ENCODE measurements at regions not wholly inside any gene's neighbourhood (a gene's known extent, or its start where the extent isn't known, plus 50 kb on each side); places are given as distances from the start of the nearest gene placed in this dataset.

DNA sequence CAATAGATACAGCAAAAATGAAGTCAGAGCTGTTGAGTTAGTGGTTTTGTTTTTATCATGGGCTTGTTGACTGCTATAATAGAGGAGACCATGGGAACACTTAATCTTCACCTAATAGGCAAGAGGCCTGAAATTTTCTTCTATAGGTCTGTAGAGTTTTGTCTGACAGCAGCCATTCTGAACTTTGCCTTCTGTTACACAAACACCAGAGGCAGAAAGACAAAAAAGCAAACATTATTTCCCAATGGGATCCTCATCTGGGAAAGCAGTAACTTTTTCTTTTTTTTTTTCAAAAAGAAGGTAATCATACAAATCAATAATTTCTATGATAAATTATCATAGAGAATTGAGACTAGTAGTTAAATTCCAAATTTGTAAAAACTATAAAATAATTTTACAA lies 494.1 kb downstream of the TOX3 start:
- DNase-seq (ENCODE audit: low read depth in 2 of 2): no peak

DNA sequence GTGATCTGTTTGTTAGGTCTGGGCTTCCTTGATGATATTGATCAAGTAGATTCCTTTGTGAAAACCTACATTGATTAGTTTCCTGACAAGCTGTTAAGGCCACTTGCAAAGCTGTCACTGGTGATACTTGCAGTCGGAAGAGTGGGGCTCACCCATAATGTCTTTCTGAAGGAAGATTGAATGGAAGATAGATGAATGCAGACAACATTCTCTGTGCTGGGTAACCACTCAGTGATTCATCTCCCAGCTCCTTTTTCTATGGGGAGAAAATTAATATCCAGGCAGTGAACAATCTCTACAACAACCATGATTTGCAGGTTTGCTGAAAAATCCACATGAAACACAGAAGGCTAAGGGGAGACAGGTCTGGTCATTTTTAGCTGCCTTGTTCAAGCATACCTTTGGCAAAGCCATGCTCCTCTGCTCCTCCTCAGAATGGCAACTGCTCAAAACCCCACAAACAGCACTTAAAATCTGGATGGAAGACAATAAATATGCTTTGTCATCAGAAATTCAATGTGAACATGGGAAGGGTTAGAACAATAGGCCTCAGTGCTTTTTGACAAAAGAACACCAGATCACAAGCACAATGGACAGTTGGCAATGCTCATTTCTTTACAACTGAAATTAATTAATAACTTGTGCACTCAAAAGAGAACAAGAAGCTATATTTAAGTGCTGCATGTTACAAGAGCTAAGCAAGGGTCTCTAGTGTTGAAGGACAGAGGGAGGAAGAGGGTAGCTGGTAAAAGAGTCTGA lies 495.4 kb downstream of the TOX3 start:
- DNase-seq (ENCODE audit: low read depth in 2 of 2): no peak

DNA sequence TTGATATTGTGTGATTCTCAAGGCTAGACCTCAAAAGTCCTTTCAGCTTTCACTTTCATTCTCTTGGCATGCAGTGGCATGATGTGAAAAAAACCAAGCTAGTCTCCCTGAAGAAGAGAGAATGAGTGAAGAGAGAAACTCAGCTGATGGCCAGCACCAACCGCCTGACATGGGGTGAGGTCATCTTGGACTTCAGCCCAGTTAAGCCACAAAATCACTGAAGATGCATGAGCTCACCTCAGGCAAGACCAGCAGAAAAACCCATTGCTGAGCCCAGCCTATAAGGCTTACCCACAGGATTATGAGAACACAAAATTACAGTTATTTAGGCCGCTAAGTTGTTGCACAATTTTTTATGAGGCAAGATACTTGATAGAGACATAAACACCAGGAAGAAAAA lies 496.5 kb downstream of the TOX3 start:
- no peak for DNase-seq (ENCODE audit: low read depth in 2 of 2)

DNA sequence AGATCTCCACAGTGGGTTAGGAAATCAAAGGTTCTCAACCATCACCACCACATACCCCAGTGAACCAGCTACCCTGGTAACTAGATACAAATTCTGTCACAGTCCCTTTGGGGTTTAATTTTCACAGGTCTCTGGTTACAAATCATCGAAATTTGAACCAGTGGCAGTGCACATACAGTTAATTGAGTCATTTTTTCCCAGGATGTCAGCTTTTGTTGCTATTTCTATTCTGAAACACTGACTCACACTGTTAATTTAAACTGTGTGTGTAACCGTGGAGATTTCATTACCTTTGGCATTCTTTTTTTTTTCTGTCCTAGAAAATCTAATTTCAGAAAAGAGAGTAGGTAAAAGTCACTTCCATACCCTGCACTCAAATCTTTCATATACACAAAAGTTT lies 511.5 kb downstream of the TOX3 start:
- DNase-seq (ENCODE audit: low read depth in 2 of 2): no peak

DNA sequence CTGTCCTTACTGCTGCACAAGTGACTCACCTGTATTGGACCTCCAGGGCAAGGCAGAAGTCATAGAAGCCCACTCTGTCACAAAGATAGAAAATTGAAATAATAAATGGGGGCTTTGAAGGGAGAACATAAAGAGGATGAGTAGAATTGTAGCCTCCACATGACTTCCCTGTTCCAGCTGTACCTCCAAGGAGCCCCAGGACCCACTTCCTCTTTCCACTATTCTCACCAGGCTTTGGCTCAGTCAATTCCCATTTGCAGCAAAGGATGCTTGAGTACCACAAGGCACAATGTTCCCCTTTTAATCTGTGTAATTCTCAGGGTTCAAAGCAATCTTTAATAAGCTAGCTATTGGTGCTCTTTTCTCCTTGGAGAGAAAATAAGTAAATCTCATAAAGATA lies 512.1 kb downstream of the TOX3 start:
- no peak for DNase-seq (ENCODE audit: low read depth in 2 of 2)

DNA sequence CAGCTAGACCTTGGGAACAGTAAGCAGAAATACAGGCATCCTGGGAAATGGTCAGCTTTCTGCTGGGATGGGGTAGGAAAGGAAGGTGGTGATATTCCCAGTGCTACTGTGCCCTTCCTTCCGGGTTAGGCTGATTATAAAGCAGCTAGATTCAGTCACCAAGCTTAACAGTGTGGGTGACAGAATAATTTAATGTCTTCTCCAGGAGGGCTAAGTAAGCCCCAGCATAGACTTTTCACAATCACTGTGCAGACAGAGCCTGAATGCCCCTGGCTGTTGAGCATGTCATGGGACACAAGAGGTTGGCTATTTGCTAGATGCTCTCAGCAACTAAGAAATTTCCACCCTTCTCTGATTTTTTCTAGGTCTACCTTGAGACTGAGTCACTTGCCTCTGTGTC lies 513.0 kb downstream of the TOX3 start:
- no peak for DNase-seq (ENCODE audit: low read depth in 2 of 2)

DNA sequence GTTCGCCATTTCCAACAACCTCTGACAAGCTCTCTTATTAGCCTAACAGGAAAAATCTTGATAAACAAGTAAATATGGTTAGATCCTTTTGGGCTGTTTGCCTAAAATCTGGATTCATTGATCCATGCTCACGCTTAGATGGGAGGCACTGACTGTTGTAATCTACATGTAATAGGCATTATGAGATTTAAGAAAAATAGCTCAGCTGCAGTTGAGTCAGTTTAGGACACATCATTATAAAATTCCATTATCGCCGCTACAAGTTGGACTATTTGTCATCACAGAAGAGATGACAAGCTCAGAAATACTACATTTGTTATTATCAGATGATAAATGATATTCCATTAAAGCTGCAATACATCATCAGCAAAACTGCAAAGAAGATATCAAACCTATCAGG lies 524.0 kb downstream of the TOX3 start:
- DNase-seq (ENCODE audit: low read depth in 2 of 2): no peak

DNA sequence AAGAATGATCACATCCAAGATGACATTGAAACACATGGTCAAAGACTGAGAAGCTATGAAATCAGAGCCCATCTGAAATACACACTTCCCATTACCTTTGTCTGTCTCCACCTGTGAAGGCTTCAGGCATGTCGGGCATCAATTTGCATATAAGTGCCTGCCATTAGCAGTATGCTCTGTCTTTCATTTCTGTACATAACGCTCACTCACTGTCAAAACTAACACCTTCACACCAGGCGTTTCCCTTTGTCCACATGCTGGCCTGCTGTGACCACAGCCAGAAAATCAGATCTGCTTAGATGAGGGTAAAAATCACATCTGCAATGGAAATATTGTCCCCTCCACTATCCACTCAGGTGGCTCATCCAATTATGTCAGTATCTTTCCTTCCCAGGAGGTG lies 524.8 kb downstream of the TOX3 start:
- no peak for DNase-seq (ENCODE audit: low read depth in 2 of 2)

DNA sequence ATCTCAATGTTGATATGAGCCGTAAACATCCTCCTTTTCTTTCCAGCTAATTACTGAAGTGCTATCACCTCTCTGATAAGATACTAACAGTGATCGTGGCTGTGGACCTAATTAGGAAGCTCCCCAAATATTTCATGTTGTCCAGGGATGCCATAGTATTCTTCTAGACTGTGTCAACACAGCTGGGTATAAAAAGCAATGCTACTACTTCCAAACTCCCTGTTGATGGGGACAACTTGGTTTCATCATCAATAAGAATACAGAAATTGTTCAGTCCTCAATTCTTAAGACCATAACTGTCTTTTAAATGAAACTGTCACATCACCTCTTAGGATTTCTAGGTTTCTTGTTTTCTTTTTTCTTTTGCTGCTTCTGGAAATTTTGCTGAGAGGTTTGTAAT lies 530.6 kb downstream of the TOX3 start:
- DNase-seq (ENCODE audit: low read depth in 2 of 2): no peak

DNA sequence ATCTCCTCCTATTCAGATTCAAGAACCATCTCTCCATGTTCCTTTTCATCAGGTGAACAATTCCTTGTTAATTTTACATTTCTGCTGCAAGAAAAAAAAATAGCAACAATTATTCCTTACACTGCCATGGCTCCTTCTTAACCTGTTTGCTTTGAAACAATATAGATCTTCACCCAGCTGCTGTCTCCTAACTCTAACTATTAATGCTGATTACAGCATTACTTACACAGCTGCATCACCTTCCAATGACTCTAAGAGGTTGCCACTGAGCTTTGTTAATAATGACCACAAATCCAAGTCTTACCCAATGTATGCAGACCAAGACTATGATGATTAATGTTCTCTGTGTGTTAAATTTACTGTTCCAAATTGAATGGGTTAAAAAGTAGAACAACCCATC lies 541.4 kb downstream of the TOX3 start:
- no peak for DNase-seq (ENCODE audit: low read depth in 2 of 2)

DNA sequence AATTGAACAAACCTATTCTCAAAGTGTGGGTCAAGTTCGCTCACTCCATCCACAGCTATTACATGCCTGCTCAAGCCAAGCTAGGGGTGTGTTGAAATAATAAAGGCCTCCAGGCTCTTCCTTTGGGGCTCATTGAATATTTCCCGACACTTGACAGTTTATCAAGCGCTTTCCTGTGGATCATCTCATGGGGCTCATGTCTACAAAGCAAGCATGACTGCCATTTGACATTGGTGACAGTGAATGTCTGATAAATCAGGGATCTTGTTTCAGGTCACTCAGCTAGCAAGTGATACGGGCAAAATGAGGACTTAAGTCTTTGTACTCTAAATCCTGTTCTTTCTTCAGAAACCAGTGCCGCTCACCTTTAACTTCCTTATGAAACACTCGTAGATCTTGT lies 542.6 kb downstream of the TOX3 start:
- DNase-seq (ENCODE audit: low read depth in 2 of 2): no peak

DNA sequence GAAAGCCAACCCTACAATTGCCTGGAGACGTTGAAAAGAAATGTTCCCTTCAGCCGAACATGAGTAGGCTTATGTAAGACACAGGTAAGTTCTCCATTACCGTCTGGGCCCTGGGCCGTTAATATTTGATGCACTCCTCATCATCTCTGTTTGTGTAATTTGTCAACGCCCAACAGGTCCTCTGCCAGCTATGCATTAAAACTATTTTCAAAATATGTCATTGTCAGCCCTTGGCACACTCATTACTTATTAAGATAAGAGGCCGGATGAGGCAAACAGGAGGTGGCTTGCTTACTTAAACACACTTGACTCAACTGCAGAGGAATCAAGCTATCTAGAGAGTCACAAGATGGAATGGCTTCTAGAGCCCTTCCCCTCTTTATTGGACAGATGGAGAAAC lies 544.9 kb downstream of the TOX3 start:
- no peak for DNase-seq (ENCODE audit: low read depth in 2 of 2)

DNA sequence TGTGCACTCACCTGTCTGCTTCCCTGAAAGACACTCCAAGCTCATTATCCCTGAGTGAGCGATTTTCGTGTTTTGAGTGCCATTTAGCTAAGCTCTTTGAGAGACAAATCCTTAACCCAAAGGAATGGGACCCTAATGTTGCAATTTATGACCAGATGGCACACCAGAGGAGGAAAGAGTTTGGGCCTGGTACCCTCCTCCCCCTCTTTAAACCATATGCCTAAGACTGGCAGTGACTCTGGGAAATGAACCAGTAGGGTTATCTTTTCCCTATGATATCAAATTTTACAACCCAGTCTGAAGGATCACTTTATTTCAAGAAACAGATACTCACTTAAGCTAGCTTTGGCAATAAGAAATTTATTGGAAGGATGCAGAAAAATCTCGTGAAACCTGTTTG lies 550.4 kb downstream of the TOX3 start:
- DNase-seq (ENCODE audit: low read depth in 2 of 2): no peak

DNA sequence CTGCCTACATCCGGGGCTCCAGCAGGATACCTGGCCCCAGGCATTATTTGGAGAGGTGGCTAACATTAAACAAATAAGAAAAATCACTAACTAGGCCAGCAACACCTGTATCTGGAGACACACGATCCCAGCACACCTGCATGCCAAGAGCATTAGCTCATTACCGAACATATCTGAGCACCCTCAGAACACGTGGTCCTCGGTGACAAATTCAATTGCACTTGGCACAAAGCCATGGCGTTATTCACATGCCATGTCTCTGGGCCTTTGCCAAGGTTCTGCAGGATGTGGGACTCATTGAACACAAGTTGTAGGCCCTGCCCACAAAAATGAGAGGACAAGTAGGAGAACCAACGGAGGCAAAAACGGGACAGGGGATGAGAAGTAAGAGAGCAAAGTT lies 552.3 kb downstream of the TOX3 start:
- no peak for DNase-seq (ENCODE audit: low read depth in 2 of 2)

DNA sequence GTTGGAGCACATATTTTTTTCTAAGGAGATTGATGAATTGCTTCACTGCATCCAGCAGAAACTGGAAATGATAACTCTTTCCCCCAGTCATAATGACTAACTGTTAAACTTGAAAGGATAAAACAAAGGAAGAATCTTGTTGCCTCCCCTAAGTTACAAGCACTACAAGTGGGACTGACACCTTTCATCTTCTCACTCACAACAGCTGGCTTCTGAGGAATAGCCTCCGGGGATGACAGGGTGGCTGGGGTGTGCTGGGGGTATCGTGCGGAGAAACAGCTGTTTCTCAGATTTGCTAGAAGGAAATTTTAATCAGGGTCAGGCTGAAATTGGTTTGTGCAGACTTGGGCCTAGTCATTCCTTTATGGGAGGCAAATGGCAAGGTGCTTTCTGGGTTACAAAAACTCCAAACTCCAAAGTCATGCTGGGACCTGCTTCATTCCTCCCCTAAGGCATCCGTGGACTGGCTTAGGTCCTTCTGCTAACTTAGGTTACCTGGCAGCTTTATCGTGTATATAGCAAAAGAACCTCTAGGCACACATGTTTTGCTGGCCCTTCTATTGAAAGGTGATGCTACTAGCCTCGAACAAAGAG lies 557.2 kb downstream of the TOX3 start:
- DNase-seq (ENCODE audit: low read depth in 2 of 2): no peak

DNA sequence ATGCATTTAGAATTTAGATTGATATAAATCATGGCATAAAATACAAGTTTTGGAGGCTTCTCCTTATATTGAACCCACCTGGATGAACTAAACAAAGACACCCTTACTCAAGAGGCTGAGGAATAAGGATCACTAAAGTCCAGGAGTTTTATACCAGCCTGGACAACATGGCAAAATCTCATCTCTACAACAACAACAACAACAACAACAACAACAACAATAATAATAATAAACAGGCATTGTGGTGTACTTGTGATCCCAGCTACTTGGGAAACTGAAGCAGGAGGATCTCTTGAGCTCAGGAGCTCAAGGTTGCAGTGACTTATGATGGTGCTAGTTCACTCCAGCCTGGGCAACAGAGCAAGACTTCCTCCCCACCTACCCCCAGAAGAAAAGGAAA lies 558.0 kb downstream of the TOX3 start:
- no peak for DNase-seq (ENCODE audit: low read depth in 2 of 2)

DNA sequence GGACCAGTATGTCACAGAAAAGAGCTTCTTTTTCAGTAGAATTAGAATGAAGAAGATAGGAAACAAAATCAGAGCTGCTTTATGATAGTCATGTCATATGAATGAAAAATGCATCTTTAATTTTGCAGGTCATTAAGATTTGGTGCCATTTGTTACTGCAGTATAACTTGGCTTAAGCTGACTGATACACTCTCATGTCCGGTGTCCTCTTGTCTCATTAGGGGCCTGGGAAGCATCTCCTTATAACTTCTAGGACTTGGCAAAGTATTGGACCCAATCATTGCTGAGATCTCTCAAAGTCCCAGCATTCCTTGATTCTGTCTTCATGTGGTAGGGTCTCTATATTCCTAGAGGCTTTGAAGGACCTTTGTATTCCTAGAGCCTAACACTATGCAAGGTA lies 559.4 kb downstream of the TOX3 start:
- no peak for DNase-seq (ENCODE audit: low read depth in 2 of 2)

DNA sequence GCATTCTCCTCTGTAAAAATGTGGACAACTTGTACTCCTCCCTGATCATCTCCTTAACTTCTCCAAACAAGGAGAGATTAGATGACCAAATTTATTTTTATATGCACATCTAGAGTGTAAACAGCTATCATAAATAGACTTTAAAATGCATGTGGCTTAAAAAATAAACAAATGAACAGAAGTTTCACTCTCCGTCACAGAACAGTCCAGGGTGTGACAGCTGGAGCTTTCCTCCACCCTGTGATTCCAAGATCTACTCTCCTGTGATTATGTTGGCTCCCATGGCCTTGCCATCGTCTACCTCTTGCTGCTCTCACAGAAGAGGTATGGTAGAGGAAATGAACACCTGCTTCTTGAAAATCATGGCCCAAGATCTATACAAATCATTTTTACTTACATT lies 560.2 kb downstream of the TOX3 start:
- no peak for DNase-seq (ENCODE audit: low read depth in 2 of 2)

DNA sequence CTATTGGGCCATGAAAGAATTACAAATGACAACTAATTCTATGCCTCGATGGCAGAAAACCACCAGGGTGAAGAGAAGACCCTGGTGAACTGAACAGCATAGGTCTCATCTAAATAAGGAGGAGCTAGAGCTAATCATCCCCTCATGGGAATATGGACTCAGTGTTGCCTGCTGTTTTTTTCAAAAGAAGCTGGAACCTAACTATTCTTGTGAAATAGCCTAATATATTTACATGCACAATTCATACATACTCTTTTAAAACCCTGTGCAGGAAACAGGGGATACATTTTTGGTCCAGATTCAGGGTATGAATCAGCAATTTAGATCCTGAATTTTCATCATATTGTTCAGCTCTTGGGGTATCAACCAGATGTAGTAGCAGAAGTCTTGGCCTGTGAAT lies 560.6 kb downstream of the TOX3 start:
- no peak for DNase-seq (ENCODE audit: low read depth in 2 of 2)

DNA sequence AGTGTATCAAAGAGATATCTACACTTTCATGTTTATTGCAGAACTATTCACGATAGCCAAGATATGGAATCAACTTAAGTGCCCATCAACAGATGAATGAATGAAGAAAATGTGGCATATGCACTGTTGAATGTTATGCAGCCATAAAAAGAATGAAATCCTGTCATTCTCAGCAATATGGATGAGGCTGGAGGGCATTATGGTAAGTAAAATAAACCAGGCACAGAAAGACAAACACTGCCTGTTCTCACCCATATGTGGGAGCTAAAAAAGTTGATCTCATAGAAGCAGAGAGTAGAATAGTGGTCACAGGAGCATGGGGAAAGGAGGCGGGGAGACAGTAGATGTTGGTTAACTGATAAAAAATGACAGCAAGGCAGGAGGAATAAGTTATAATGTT lies 561.8 kb downstream of the TOX3 start:
- DNase-seq (ENCODE audit: low read depth in 2 of 2): no peak

DNA sequence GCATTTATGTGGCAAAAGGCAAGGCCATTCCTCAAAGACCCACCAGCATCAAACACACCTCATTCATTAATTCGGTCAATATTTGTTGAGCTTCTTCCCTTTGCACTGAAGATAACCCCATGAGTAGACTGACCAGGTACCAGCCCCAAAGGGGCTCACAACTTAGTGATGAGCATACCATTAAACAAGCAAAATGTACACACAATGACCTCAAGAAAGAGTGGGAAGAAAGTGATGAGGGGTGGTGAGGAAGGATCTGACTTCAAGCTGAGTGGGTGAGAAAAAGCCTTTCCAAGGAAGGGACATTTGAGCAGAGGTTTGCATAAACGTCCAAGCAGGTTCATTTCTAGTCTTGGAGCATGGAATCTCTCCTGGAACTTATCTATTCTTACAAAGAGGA lies 562.5 kb downstream of the TOX3 start:
- no peak for DNase-seq (ENCODE audit: low read depth in 2 of 2)

DNA sequence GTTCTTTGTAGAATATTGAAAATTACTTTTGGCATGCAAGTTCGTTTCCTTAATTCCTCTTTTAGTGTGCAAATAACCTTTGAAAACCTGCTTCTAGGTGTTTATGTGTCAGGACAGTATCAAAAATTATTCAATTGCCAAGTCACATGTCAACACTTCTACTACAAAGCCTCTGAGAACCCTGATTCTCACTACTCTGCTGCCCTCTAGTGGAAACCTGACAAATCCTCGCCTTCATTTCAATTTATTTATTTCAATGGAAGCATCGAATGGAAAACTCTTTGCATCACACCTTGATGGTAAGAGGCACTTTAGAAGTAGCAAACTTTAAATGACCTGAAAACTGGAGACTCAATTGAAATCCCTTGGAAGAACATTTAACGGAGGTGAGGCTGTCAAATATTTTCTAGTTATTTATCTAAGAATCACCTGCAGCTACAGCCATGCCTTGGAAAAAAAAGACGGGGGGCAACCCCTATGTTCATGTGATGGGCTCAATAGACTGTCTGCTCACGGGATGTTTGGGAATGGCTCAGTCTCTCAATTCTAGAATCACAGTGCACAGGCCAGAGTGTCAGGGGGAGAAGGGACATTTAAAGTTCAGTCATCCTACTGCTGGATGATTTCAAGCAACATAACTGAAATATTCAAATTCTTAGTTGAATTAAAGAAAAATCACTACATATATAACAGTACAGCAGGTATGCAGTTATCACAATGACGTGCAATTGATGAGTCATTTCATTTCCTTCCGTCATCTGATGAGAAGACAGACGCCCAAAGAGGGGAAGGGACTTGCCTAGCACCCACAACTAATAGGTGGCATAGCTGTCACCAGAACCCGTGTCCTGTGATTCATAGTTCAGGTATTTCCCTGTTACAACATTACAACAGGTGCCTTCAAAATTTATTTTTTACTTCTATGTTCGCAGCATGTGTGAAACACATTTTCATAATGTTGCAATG lies 563.9 kb downstream of the TOX3 start:
- DNase-seq (ENCODE audit: low read depth in 2 of 2): peak; percentile 22 to 25

DNA sequence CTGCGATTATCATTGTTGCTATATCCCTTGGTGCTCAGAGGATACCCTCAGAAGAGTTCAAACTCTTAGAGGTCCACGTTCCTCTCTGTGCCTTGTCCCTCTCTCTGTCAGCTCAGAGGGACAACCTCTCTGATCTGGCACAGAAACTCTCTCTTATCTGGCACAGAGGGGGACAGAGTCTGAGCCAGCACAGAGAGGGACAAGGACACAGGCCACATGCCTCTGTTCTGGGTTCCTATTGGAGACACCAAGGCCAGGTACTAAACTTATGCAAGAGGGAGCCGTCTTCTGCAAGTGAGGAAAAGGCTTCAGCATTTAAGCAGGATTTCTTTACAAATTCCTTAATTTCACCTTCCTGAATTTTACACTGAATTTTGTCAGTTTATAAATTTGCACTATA lies 565.2 kb downstream of the TOX3 start:
- no peak for DNase-seq (ENCODE audit: low read depth in 2 of 2)

All from fibroblast of skin of left biceps (primary cell).